ENCODE measurements at regions not wholly inside any gene's neighbourhood (a gene's known extent, or its start where the extent isn't known, plus 50 kb on each side); places are given as distances from the start of the nearest gene placed in this dataset.

GRCh38 chr14:85060121-85060520 is 469.8 kb upstream of the FLRT2 start:
- intact Hi-C loops (cut with DNase I; ENCODE audit: low total_unique reads) = no loop called here
- Histone ChIP-seq H3K27me3 (no peaks in the 10 kb centered on the region), H3K36me3 (no peaks in the 10 kb centered on the region), H3K4me3 (no peak overlapping the region), H3K4me1 (no peaks in the 10 kb centered on the region), H3K27ac (no peak overlapping the region), H3K9me3 (peaks cover 0 to 5% of the 10 kb centered on the region in 2 donors)
- no peak for DNase-seq
- TF ChIP-seq POLR2AphosphoS5 (IDR thresholded peaks at IDR 0.05) = no peak
- TF ChIP-seq, protein P1, sequence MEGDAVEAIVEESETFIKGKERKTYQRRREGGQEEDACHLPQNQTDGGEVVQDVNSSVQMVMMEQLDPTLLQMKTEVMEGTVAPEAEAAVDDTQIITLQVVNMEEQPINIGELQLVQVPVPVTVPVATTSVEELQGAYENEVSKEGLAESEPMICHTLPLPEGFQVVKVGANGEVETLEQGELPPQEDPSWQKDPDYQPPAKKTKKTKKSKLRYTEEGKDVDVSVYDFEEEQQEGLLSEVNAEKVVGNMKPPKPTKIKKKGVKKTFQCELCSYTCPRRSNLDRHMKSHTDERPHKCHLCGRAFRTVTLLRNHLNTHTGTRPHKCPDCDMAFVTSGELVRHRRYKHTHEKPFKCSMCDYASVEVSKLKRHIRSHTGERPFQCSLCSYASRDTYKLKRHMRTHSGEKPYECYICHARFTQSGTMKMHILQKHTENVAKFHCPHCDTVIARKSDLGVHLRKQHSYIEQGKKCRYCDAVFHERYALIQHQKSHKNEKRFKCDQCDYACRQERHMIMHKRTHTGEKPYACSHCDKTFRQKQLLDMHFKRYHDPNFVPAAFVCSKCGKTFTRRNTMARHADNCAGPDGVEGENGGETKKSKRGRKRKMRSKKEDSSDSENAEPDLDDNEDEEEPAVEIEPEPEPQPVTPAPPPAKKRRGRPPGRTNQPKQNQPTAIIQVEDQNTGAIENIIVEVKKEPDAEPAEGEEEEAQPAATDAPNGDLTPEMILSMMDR (IDR thresholded peaks at IDR 0.05) = no peak
- no peak for TF ChIP-seq EP300 (IDR thresholded peaks at IDR 0.05; ENCODE audit: low read depth)
- no peak for TF ChIP-seq POLR2A (IDR thresholded peaks at IDR 0.05)
- in situ Hi-C loops (cut with MboI; ENCODE audit: low pct_ligation_motif_present in 1 of 4, low pct_unique_long_range_greater_than_20kb in 1 of 4, low sequenced_read_pairs in 3 of 4) = no loop called here
- WGBS, 2 donors (ENCODE audit: low coverage in 1 of 2) = 67 to 79% methylated on average over 5 of the region's 5 CpGs

- Histone ChIP-seq H3K4me1 (no peaks in the 10 kb centered on the region), H3K9me3 (no peaks in the 10 kb centered on the region), H3K36me3 (no peaks in the 10 kb centered on the region), H3K4me3 (no peak overlapping the region), H3K27ac (no peak overlapping the region), H3K27me3 (no peaks in the 10 kb centered on the region)
- 88 to 93% methylated on average over 2 to 4 of the region's 4 CpGs for WGBS, 2 donors (ENCODE audit: low coverage in 1 of 2)
- intact Hi-C loops (cut with DNase I; ENCODE audit: low total_unique reads) (no loop called here), in situ Hi-C loops (cut with MboI; ENCODE audit: low pct_ligation_motif_present in 1 of 4, low pct_unique_long_range_greater_than_20kb in 1 of 4, low sequenced_read_pairs in 3 of 4) (no loop called here)
- DNase-seq = no peak
- TF ChIP-seq EP300 (IDR thresholded peaks at IDR 0.05; ENCODE audit: low read depth) (no peak), POLR2A (IDR thresholded peaks at IDR 0.05) (no peak), POLR2AphosphoS5 (IDR thresholded peaks at IDR 0.05) (no peak)
- TF ChIP-seq, protein P1 (IDR thresholded peaks at IDR 0.05) = no peak
Measured at GRCh38 chr14:85061256-85061655, 468.7 kb upstream of the FLRT2 start.

DNA sequence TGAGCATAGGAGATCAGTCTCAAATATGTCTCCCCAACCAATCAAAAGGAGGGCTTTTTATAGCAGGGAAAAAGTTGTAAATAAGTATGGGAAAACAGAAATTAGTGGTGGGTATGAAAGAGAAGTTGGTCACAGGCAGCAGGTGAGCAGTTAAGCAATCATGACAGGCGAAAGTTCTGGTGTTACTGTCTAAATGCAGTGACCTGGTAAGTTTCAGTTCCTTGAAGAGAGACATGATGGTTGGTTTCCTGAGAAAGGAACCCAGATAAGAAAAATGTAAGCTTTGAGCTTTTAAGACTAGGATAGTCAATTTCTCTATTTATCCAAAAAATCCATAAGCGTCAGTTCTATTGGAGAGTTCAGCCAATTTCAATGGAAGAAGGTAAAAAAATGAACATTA is 466.2 kb upstream of the FLRT2 start:
- Histone ChIP-seq H3K4me3 (no peak overlapping the region), H3K9me3 (no peaks in the 10 kb centered on the region), H3K4me1 (no peaks in the 10 kb centered on the region), H3K27me3 (no peaks in the 10 kb centered on the region), H3K36me3 (no peaks in the 10 kb centered on the region), H3K27ac (no peak overlapping the region)
- DNase-seq = no peak
- in situ Hi-C loops (cut with MboI; ENCODE audit: low pct_ligation_motif_present in 1 of 4, low pct_unique_long_range_greater_than_20kb in 1 of 4, low sequenced_read_pairs in 3 of 4) = no loop called here
- TF ChIP-seq, protein P1 (IDR thresholded peaks at IDR 0.05) = no peak
- TF ChIP-seq EP300 (IDR thresholded peaks at IDR 0.05; ENCODE audit: low read depth) (no peak), POLR2A (IDR thresholded peaks at IDR 0.05) (no peak), POLR2AphosphoS5 (IDR thresholded peaks at IDR 0.05) (no peak)
- WGBS, 2 donors (ENCODE audit: low coverage in 1 of 2) = 75 to 85% methylated on average over 2 of the region's 2 CpGs
- intact Hi-C loops (cut with DNase I; ENCODE audit: low total_unique reads) = no loop called here

DNA sequence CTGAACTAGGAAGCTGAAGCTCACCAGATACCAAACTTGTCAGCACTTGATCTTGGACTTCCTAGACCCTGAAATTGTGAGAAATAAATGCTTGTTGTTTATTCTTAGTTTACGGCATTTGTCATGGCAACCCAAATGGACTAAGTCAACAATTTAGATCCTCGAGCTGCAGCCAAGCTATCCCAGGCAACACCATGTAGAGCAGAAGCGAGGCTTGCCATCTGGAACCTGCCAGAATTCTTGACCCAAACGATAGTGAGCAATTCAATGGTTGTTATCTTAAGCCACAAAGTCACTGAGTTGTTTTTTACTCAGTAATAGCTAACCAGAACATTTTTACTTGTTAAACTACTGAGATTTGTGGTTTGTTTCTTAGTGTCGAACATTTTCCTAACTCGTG is 458.5 kb upstream of the FLRT2 start:
- TF ChIP-seq POLR2A (IDR thresholded peaks at IDR 0.05) (no peak), EP300 (IDR thresholded peaks at IDR 0.05; ENCODE audit: low read depth) (no peak), POLR2AphosphoS5 (IDR thresholded peaks at IDR 0.05) (no peak)
- TF ChIP-seq, protein P1 (IDR thresholded peaks at IDR 0.05) = no peak
- Histone ChIP-seq H3K36me3 (no peaks in the 10 kb centered on the region), H3K4me1 (no peaks in the 10 kb centered on the region), H3K27ac (no peak overlapping the region), H3K27me3 (no peaks in the 10 kb centered on the region), H3K4me3 (no peak overlapping the region), H3K9me3 (no peaks in the 10 kb centered on the region)
- intact Hi-C loops (cut with DNase I; ENCODE audit: low total_unique reads) = loop anchor here (2.0 kb wide), 1 partner anchor 39 kb away; no protein-coding TSS in a partner anchor
- in situ Hi-C loops (cut with MboI; ENCODE audit: low pct_ligation_motif_present in 1 of 4, low pct_unique_long_range_greater_than_20kb in 1 of 4, low sequenced_read_pairs in 3 of 4) = no loop called here
- WGBS, 2 donors (ENCODE audit: low coverage in 1 of 2) = 59 to 67% methylated on average over 5 to 6 of the region's 6 CpGs
- DNase-seq = no peak

All from transverse colon (tissue), 4 donors.